HepG2 (cell line): ENCODE measurements at regions not wholly inside any gene's neighbourhood (a gene's known extent, or its start where the extent isn't known, plus 50 kb on each side); places are given as distances from the start of the nearest gene placed in this dataset.

Experiments used
- ATAC-seq: fragments of 200-7000 bp; cut with Tn5 transposase; 3 replicates; pipeline ENCODE4 v1.9.1; 2020; ENCODE audit warnings: mild to moderate bottlenecking, moderate library complexity
- BruUV-seq: library from RNA; stranded (reverse); fragments of 400-500 nt; replicated peaks from 2 replicates; lab custom pipeline; 2021; lab: Mats Ljungman, UMichigan
- CTCF ChIA-PET: fragments of 300-600 bp; formaldehyde crosslinking; extraction: SDS; loops from one replicate; lab custom pipeline; 2021; ENCODE audit warnings: low total read pairs, inconsistent platforms, low intra/inter-chr PET ratio; lab: Yijun Ruan, JAX
- POLR2A ChIA-PET: fragments of 350-600 bp; sonication (Branson Sonifier 250); formaldehyde crosslinking; loops from one replicate; lab custom pipeline; 2020; ENCODE audit warnings: antibody characterized with exemption, inconsistent platforms; lab: Yijun Ruan, JAX
- DNase-seq: peaks from one replicate; pipeline ENCODE4 v3.0.0-alpha.2; 2015; ENCODE audit warnings: low spot score
- FAIRE-seq: peaks from 3 replicates; lab custom pipeline; 2011; peaks lifted over from hg19 to GRCh38; lab: Jason Lieb, UNC
- H2AFZ ChIP-seq: one replicate; pipeline ENCODE4 v1.6.1; 2011; ENCODE audit warnings: low read length, inconsistent platforms
- H3K27ac ChIP-seq: fragments of 300-600 bp; 3 replicates; pipeline ENCODE4 v1.8.0; 2011; ENCODE audit warnings: mixed run types, mild to moderate bottlenecking, mixed read lengths, low read length, inconsistent platforms; ENCODE audit not compliant: insufficient read depth; ENCODE audit errors: extremely low read length
- H3K27me3 ChIP-seq, 2 experiments: fragments of 200-600 bp in 1 of 2; 2 replicates in 1 of 2; 3 replicates in 1 of 2; pipeline versions ENCODE4 v1.6.0 to v1.8.0; 2011; ENCODE audit warnings: low read length in 2 of 2, mild to moderate bottlenecking in 2 of 2, moderate library complexity in 2 of 2, inconsistent platforms in 1 of 2; ENCODE audit not compliant: insufficient read depth in 2 of 2, control insufficient read depth in 1 of 2
- H3K36me3 ChIP-seq, 2 experiments: fragments of 200-600 bp in 1 of 2; replicated peaks in 1 of 2; 2 replicates in 1 of 2; 3 replicates in 1 of 2; pipeline versions ENCODE4 v1.5.1 to v1.8.0; 2011; ENCODE audit warnings: low read length in 2 of 2, inconsistent platforms in 1 of 2; ENCODE audit not compliant: insufficient read depth in 2 of 2, control insufficient read depth in 1 of 2
- H3K4me1 ChIP-seq: 2 replicates; pipeline ENCODE4 v1.5.1; 2012; ENCODE audit warnings: low read length, inconsistent platforms; ENCODE audit not compliant: insufficient read depth
- H3K4me2 ChIP-seq: 2 replicates; pipeline ENCODE4 v1.6.0; 2011; ENCODE audit warnings: low read depth, low read length, inconsistent platforms
- H3K4me3 ChIP-seq, 3 experiments: fragments of 200-600 bp in 1 of 3; sonication (generic), shearing (Covaris generic) in 1 of 3; replicated peaks in 1 of 3; 2 replicates each; pipeline ENCODE4 v1.5.1; 2011 to 2016; ENCODE audit warnings: low read length in 3 of 3, inconsistent platforms in 2 of 3, low read depth in 2 of 3, mild to moderate bottlenecking in 2 of 3, control low read depth in 1 of 3, mixed read lengths in 1 of 3; ENCODE audit not compliant: insufficient read depth in 1 of 3
- H3K79me2 ChIP-seq: one replicate; pipeline ENCODE4 v1.6.1; 2011; ENCODE audit warnings: low read length, inconsistent platforms; ENCODE audit not compliant: insufficient read depth
- H3K9ac ChIP-seq: 2 replicates; pipeline ENCODE4 v1.6.0; 2011; ENCODE audit warnings: mild to moderate bottlenecking, low read depth, low read length, inconsistent platforms; ENCODE audit not compliant: insufficient read depth
- H3K9me3 ChIP-seq: 2 replicates; pipeline ENCODE4 v1.5.1; 2012; ENCODE audit warnings: mild to moderate bottlenecking, low read length
- H4K20me1 ChIP-seq: 2 replicates; pipeline ENCODE4 v1.6.0; 2011; ENCODE audit warnings: inconsistent platforms, mild to moderate bottlenecking, low read length, moderate library complexity; ENCODE audit not compliant: insufficient read depth
- BRD4 ChIP-seq: sonication (generic); formaldehyde crosslinking; IDR thresholded peaks from 2 replicates; pipeline ENCODE4 v1.4.0; 2020; ENCODE audit warnings: missing genetic modification reagents
- BRF2 ChIP-seq: sonication (generic); formaldehyde crosslinking; IDR thresholded peaks from 2 replicates; pipeline ENCODE4 v1.8.1; 2022; ENCODE audit warnings: mild to moderate bottlenecking, missing genetic modification reagents
- FOXO1 ChIP-seq: sonication (generic); formaldehyde crosslinking; IDR thresholded peaks from 2 replicates; pipeline ENCODE4 v1.4.0; 2020; ENCODE audit warnings: missing genetic modification reagents
- HBP1 ChIP-seq: IDR thresholded peaks from 2 replicates; pipeline ENCODE4 v1.6.1; 2016; ENCODE audit warnings: low read depth, control low read depth
- HIC2 ChIP-seq: sonication (generic); formaldehyde crosslinking; IDR thresholded peaks from 2 replicates; pipeline ENCODE4 v1.9.0; 2022; ENCODE audit warnings: low read depth, missing genetic modification reagents
- IRX3 ChIP-seq: sonication (generic); formaldehyde crosslinking; IDR thresholded peaks from 2 replicates; pipeline ENCODE4 v1.8.1; 2023; ENCODE audit warnings: mild to moderate bottlenecking, low read depth, missing genetic modification reagents, borderline replicate concordance
- MAF1 ChIP-seq: sonication (generic); formaldehyde crosslinking; IDR thresholded peaks from 2 replicates; pipeline ENCODE4 v1.5.0; 2020; ENCODE audit warnings: missing genetic modification reagents, borderline replicate concordance
- MTF2 ChIP-seq: sonication (generic); formaldehyde crosslinking; IDR thresholded peaks from 2 replicates; pipeline ENCODE4 v1.5.0; 2020; ENCODE audit warnings: missing genetic modification reagents, borderline replicate concordance
- NR3C1 ChIP-seq: sonication (generic); formaldehyde crosslinking; IDR thresholded peaks from 2 replicates; pipeline ENCODE4 v1.4.0; 2020; ENCODE audit warnings: missing genetic modification reagents
- SCMH1 ChIP-seq: sonication (generic); formaldehyde crosslinking; IDR thresholded peaks from 2 replicates; pipeline ENCODE4 v1.9.0; 2021; ENCODE audit warnings: missing genetic modification reagents, mild to moderate bottlenecking, borderline replicate concordance
- SP4 ChIP-seq: sonication (generic); formaldehyde crosslinking; IDR thresholded peaks from 2 replicates; pipeline ENCODE4 v1.8.1; 2023; ENCODE audit warnings: mild to moderate bottlenecking, missing genetic modification reagents
- TBP ChIP-seq: sonication (generic); formaldehyde crosslinking; IDR thresholded peaks from 2 replicates; pipeline ENCODE4 v1.5.0; 2020; ENCODE audit warnings: missing genetic modification reagents
- ZNF263 ChIP-seq: sonication (generic); formaldehyde crosslinking; IDR thresholded peaks from 2 replicates; pipeline ENCODE4 v1.4.0; 2020; ENCODE audit warnings: missing genetic modification reagents
- ZNF292 ChIP-seq: sonication (generic); formaldehyde crosslinking; IDR thresholded peaks from 2 replicates; pipeline ENCODE4 v1.8.1; 2022; ENCODE audit warnings: mild to moderate bottlenecking, low read depth, missing genetic modification reagents, borderline replicate concordance
- ZNF446 ChIP-seq: sonication (generic); formaldehyde crosslinking; IDR thresholded peaks from 2 replicates; pipeline ENCODE4 v1.5.0; 2020; ENCODE audit warnings: mild to moderate bottlenecking, missing genetic modification reagents
- ZNF724P ChIP-seq: sonication (generic); formaldehyde crosslinking; IDR thresholded peaks from 2 replicates; pipeline ENCODE4 v1.8.0; 2022; ENCODE audit warnings: missing genetic modification reagents, borderline replicate concordance
- ZNF776 ChIP-seq: sonication (generic); formaldehyde crosslinking; IDR thresholded peaks from 2 replicates; pipeline ENCODE4 v1.4.0; 2020; ENCODE audit warnings: mild to moderate bottlenecking, missing genetic modification reagents
- WGBS: methylation state at CpG from one replicate; pipeline ENCODE4 v1.1.6; 2017; ENCODE audit warnings: low lambda C conversion rate; 5-methylcytosine and 5-hydroxymethylcytosine counted together
- in situ Hi-C: cut with HindIII; loops from 2 replicates; pipeline ENCODE4 v1.10.0; 2017; ENCODE audit warnings: low pct_unique_long_range_greater_than_20kb; ENCODE audit not compliant: extremely low pct_ligation_motif_present
- intact Hi-C: fragments of 100-400 bp; cut with micrococcal nuclease; formaldehyde crosslinking; loops from one replicate; pipeline ENCODE4 v1.10.0; 2022; ENCODE audit not compliant: unreplicated experiment
- TF ChIP-seq, protein P1 (sequence below): IDR thresholded peaks from 2 replicates; pipeline ENCODE4 v1.6.1; 2016; ENCODE audit warnings: control low read depth
- TF ChIP-seq, protein P2 (sequence below): sonication (generic); formaldehyde crosslinking; IDR thresholded peaks from 2 replicates; pipeline ENCODE4 v1.5.1; 2020; ENCODE audit warnings: mild to moderate bottlenecking, moderate library complexity, missing genetic modification reagents

GRCh38 chr2:145812165-145812554 lies 1292.2 kb upstream of the ZEB2 start:
- Histone ChIP-seq H3K79me2 (no peaks in the 10 kb centered on the region), H3K27me3 (no peaks in the 10 kb centered on the region), H3K4me3 (no peak overlapping the region), H4K20me1 (no peaks in the 10 kb centered on the region), H3K9ac (no peak overlapping the region), H3K27ac (no peak overlapping the region), H3K4me2 (no peak overlapping the region), H3K4me1 (0 out of 2 replicates have a peak, but pooled peaks cover 8% of the 10 kb centered on the region), H3K36me3 (no peaks in the 10 kb centered on the region), H2AFZ (peak overlapping the region; percentile 39), H3K9me3 (no peaks in the 10 kb centered on the region)
- ATAC-seq = no peak
- in situ Hi-C loops (no loop called here), intact Hi-C loops (loop anchor here (1.0 kb wide), 1 partner anchor 8 kb away; no protein-coding TSS in a partner anchor)
- POLR2A ChIA-PET = interaction anchor here (2.1 kb wide), 1 partner anchor 11 kb away, joined by 8 read pairs; no protein-coding TSS in a partner anchor
- TF ChIP-seq BRF2 (CRISPR knock-in tag) = no peak
- TF ChIP-seq MTF2 (CRISPR knock-in tag) = no peak
- TF ChIP-seq HIC2 (CRISPR knock-in tag) = no peak
- no peak for TF ChIP-seq SP4 (CRISPR knock-in tag)
- no peak for TF ChIP-seq ZNF724P
- TF ChIP-seq MAF1 = no peak
- no peak for TF ChIP-seq ZNF263
- TF ChIP-seq ZNF446 = no peak
- TF ChIP-seq, protein P1, sequence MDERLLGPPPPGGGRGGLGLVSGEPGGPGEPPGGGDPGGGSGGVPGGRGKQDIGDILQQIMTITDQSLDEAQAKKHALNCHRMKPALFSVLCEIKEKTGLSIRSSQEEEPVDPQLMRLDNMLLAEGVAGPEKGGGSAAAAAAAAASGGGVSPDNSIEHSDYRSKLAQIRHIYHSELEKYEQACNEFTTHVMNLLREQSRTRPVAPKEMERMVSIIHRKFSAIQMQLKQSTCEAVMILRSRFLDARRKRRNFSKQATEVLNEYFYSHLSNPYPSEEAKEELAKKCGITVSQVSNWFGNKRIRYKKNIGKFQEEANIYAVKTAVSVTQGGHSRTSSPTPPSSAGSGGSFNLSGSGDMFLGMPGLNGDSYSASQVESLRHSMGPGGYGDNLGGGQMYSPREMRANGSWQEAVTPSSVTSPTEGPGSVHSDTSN (CRISPR knock-in tag) = no peak
- TF ChIP-seq HBP1 (CRISPR knock-in tag) = no peak
- TF ChIP-seq ZNF292 (CRISPR knock-in tag) = no peak
- no peak for TF ChIP-seq SCMH1
- TF ChIP-seq, protein P2, sequence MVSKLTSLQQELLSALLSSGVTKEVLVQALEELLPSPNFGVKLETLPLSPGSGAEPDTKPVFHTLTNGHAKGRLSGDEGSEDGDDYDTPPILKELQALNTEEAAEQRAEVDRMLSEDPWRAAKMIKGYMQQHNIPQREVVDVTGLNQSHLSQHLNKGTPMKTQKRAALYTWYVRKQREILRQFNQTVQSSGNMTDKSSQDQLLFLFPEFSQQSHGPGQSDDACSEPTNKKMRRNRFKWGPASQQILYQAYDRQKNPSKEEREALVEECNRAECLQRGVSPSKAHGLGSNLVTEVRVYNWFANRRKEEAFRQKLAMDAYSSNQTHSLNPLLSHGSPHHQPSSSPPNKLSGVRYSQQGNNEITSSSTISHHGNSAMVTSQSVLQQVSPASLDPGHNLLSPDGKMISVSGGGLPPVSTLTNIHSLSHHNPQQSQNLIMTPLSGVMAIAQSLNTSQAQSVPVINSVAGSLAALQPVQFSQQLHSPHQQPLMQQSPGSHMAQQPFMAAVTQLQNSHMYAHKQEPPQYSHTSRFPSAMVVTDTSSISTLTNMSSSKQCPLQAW = no peak
- TF ChIP-seq NR3C1 (CRISPR knock-in tag) = no peak
- no peak for TF ChIP-seq IRX3 (CRISPR knock-in tag)
- TF ChIP-seq TBP (CRISPR knock-in tag) = no peak
- TF ChIP-seq FOXO1 (CRISPR knock-in tag) = no peak
- TF ChIP-seq ZNF776 (CRISPR knock-in tag) = no peak
- TF ChIP-seq BRD4 (CRISPR knock-in tag) = no peak
- CTCF ChIA-PET = no interaction called here
- no peak for FAIRE-seq
- DNase-seq = no peak
- 97% methylated on average over 2 of the region's 2 CpGs for WGBS
- no TSS peak for BruUV-seq
